Ovary (tissue), 3 donors: ENCODE measurements at regions not wholly inside any gene's neighbourhood (a gene's known extent, or its start where the extent isn't known, plus 50 kb on each side); places are given as distances from the start of the nearest gene placed in this dataset.

ENCODE experiments used
- CTCF ChIP-seq, 3 donors: fragments of 450-650 bp in 2 of 3; fragments of 200-600 bp in 1 of 3; IDR thresholded peaks; one replicate each; pipeline versions ENCODE4 v1.5.1 to v1.8.0; 2016 to 2022; ENCODE audit warnings: antibody characterized with exemption in 3 of 3, mild to moderate bottlenecking in 1 of 3
- POLR2A ChIP-seq: fragments of 450-650 bp; IDR thresholded peaks from one replicate; pipeline ENCODE4 v1.6.1; 2017; ENCODE audit warnings: antibody characterized with exemption, mild to moderate bottlenecking, moderate library complexity
- donor health status: DM: no; HTN: no; CAD: no.

GRCh38 chr3:132198516-132198915 is 118.7 kb upstream of the ACP3 start:
- no peak for TF ChIP-seq CTCF (IDR thresholded peaks at IDR 0.05)
- TF ChIP-seq POLR2A = no peak
